HG03442 (cell line): ENCODE measurements at regions not wholly inside any gene's neighbourhood (a gene's known extent, or its start where the extent isn't known, plus 50 kb on each side); places are given as distances from the start of the nearest gene placed in this dataset.
A peak's percentile ranks its signal among the peaks of the same experiment; 100 is the strongest.

ENCODE experiments used
- ATAC-seq: cut with Tn5 transposase; IDR thresholded peaks from one replicate; pipeline ENCODE4 v1.9.1; 2021; ENCODE audit warnings: mild to moderate bottlenecking, moderate library complexity; ENCODE audit not compliant: unreplicated experiment

DNA sequence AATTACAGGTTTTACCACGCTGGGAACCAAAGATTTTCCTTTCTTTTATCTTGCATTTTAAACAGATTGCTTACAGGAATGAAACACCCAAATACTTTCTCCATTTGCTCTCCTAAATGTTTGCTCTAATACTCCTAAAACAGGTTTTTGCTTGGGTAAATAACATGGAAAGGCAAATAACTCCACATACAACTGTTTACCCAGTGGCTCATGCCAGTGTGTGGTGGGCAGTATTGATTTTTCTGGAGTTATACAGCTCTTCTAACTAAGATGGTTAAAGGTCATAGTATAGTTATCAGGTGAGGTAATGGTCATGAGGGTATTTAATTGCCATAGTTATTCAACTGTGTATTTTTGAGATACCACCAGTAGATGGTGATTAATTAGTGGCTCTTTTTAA lies 61.2 kb upstream of the RAB27B start:
- no peak for ATAC-seq

DNA sequence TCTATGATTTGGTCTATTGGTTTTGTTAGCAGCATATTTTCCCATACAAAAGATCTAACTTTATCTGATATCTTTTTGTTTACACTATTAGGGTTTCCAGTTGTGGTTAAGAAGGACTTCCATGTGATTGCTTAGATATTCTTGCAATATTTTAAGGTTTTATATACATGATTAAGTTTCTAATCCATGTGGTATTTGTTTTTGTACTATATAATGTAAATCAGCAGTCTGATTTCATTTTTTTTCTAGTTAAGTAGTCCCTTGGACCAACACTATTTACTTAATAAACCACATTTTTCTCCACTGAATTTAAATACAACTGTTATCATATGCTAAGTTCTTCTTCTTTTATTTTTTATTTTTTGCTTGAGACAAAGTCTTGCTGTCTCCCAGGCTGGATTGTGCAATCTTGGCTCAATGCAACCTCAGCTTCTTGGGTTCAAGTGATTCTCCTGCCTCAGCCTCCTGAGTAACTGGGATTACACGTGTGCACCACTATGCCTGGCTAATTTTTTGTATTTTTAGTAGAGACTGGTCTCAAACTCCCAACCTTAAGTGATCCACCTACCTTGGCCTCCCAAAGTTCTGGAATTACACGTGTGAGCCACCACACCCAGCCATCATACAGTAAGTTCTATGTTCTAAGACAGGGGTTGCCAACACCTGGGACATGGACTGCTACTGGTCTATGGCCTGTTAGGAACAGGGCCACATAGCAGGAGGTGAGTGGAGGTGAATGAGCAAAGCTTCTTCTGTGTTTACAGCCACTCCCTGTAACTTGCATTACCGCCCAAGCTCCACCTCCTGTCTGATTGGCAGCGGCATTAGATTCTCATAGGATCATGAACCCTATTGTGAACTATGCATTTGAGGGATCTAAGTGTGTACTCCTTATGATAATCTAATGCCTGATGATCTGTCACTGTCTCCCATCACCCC lies 58.5 kb upstream of the RAB27B start:
- no peak for ATAC-seq

- no peak for ATAC-seq
Measured at GRCh38 chr18:54772056-54772455, 56.2 kb upstream of the RAB27B start.

DNA sequence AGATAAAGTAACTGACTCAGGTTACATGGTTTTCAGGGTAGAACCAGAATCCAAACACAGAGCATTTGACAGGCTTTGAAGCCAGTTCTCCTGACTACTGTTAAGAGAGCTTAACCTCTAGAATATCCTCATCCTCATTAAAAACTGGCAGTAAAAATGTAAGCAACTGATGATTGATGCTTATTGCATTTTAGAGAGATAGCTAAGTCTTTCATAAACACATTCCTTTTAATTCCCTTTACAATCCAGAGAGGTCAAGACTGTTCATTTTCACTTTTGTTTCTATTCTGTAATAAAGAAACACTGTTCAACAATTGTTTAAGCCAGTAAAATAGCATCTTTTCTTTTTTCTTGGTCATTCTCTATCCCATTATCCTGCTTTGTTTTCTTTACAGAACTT lies 53.9 kb upstream of the RAB27B start:
- no peak for ATAC-seq

DNA sequence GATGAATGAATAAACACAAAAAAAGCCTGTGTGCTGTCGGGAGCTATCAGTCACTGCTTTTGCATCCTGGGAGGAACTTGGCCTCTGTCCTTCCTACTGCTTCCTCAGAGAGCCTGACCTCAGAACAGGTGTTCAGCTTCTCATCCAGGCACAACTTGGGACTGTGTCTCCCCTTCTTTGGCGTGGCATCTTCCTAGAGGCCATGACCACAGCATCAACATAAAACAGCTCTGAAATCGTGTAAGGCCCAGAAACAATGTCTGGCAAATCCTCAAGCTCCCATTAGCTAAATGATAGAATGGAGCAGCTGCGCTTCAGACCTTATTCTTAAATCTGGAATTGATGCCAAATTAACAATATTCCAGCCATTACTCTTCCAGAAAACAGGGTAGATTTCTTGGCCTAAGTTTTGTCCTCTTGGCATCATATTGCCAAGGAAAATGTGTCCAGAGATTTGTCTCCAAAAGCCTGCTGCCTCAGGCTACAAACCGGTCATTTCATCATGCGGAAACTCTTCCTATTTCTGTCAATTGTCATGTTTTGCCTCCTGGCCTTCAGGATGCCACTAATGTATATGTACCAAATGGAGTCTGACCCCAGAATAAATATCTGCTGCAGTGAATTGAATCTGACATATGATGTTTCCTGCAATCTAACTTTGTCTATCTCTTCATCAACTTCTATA lies 53.2 kb upstream of the RAB27B start:
- ATAC-seq = no peak

DNA sequence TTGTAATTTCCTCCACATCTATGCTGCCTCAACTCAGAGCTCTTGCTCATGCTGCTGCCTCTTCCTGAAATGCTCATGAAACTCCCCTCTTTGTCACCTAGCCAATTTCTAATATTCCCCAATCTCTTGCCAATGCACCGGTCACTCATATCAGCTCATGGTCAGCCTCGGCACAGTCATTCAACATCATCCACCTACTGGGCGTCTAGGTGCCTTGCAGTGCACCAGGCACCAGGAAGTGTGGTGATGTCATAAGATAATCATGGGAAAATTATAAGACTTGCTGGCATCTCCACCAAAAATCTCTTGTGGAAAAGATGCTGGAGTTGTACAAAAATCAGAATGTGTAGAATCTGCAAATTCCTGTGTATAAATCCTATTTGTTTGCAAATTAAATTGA lies 52.6 kb upstream of the RAB27B start:
- ATAC-seq = no peak

DNA sequence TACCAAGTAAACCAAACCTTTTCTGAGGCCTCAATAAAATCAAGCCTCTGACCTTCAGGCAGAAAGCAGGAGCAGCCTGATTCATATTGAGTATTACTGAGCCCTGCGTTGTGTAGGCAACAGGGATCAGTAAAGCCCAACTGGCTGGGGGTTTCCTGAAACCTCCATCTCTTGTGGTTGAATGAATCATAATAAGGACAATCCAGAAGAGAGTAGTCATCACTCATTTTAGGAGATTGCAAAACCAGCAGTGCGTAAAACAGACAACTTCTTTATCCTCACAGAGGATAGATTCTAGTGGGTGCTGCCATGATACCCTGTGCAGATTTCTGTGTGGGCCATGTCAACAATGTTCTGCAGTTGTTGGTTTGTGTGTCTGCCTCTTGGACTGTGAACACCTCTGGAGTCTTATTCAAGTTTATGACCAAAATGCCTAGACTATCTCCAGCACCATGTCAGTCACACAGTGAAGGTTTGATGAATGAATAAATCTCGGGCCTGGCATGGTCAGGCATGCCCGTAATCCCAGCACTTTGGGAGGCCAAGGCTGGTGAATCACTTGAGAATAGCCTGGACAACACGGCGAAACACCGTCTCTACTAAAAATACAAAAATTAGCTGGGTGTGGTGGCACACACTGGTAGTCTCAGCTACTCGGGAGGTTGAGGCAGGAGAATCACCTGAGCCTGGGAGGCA lies 51.8 kb upstream of the RAB27B start:
- peak; percentile 84 for ATAC-seq

- ATAC-seq = peak; percentile 35
Measured at GRCh38 chr18:54777118-54777791, 51.0 kb upstream of the RAB27B start.

DNA sequence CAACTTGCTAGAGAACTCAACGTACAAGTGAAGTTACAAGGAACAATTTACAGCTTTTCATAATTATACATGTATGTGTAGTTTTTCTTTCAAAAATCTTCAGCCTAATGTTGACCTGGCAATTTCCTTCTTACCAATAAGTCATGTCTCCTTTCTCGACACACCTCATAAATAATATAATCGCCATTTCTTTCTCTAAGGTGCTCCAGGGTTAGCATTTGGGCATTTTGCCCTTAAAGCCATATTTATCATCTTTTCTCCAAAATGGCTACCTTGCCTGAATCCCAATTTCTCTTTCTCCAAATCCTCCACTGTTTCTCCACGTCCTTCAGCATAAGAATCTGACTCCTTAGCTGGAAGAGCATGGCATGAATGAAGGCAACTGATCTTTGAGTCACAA lies 50.3 kb upstream of the RAB27B start:
- no peak for ATAC-seq
